ENCODE measurements at regions not wholly inside any gene's neighbourhood (a gene's known extent, or its start where the extent isn't known, plus 50 kb on each side); places are given as distances from the start of the nearest gene placed in this dataset.
A peak's percentile ranks its signal among the peaks of the same experiment; 100 is the strongest.

- H4K20me1 ChIP-seq (ENCODE audit: control insufficient read depth, extremely low read depth, insufficient read depth, low read length): no peaks in the 10 kb centered on the region
- H3K4me1 ChIP-seq (ENCODE audit: control insufficient read depth, extremely low read depth, insufficient read depth, low read length): peaks cover 46% of the 10 kb centered on the region
- H3K9ac ChIP-seq (ENCODE audit: control insufficient read depth, extremely low read depth, insufficient read depth, low read length): no peak overlapping the region
- no peaks in the 10 kb centered on the region for H3K9me3 ChIP-seq (ENCODE audit: control insufficient read depth, low read depth, low read length)
- FAIRE-seq (no peak), DNase-seq (ENCODE audit: low read depth, low spot score) (no peak)
- no peak for TF ChIP-seq CTCF (optimal IDR thresholded peaks at IDR 0.05 in 1 of 3, IDR thresholded peaks at IDR 0.05 in 1 of 3, conservative IDR thresholded peaks at IDR 0.05 in 1 of 3; ENCODE audit: extremely low read depth in 1 of 3, insufficient read depth in 2 of 3, low read length in 3 of 3)
- TF ChIP-seq EZH2 (IDR thresholded peaks at IDR 0.05; ENCODE audit: low read length): no peak
- no peaks in the 10 kb centered on the region for H3K9me1 ChIP-seq (ENCODE audit: control insufficient read depth, extremely low read depth, insufficient read depth, low read length)
- no peaks in the 10 kb centered on the region for H3K36me3 ChIP-seq (ENCODE audit: control insufficient read depth in 2 of 2, extremely low read depth in 1 of 2, insufficient read depth in 2 of 2, low read length in 2 of 2)
- peak overlapping the region; percentile 65 for H3K4me2 ChIP-seq (ENCODE audit: control insufficient read depth, extremely low read depth, insufficient read depth, low read depth, low read length)
- no peaks in the 10 kb centered on the region for H3K79me2 ChIP-seq (ENCODE audit: control insufficient read depth, insufficient read depth, low read length)
- dilution Hi-C loops (cut with MboI; ENCODE audit: extremely low pct_ligation_motif_present, low sequenced_read_pairs): no loop called here
- H3K27ac ChIP-seq (ENCODE audit: control insufficient read depth, insufficient read depth, low read length): no peak overlapping the region
- no peaks in the 10 kb centered on the region for H3K27me3 ChIP-seq (ENCODE audit: control insufficient read depth, extremely low read depth, insufficient read depth, low read length)
- no peak overlapping the region for H3K4me3 ChIP-seq (ENCODE audit: control insufficient read depth in 2 of 3, extremely low read depth in 1 of 3, insufficient read depth in 2 of 3, low read depth in 1 of 3, low read length in 3 of 3)
- no peak overlapping the region for H2AFZ ChIP-seq (ENCODE audit: control insufficient read depth, low read length)
These were observed 60.3 kb upstream of the NFE2L2 start for GRCh38 chr2:177324797-177325196.

DNA sequence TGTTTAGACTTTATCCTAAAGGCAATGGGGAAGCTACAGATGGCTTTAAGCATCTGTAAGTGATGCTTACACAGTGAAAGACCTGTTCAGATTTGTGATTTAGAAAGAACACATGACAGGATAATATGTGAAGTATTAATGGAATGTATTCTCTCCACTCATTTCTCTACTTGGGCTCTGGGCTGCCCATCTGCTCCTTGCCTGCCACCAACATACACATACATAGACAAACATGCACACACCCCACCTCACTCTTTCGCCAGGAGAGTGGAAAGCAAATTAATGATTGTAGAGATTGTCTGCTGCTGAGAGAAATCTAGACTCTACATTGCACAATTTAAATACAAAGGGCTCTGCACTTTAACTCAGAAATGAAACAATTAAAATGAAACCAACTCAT, 61.0 kb upstream of the NFE2L2 start:
- TF ChIP-seq EZH2 (IDR thresholded peaks at IDR 0.05; ENCODE audit: low read length) (no peak), CTCF (optimal IDR thresholded peaks at IDR 0.05 in 1 of 3, IDR thresholded peaks at IDR 0.05 in 1 of 3, conservative IDR thresholded peaks at IDR 0.05 in 1 of 3; ENCODE audit: extremely low read depth in 1 of 3, insufficient read depth in 2 of 3, low read length in 3 of 3) (no peak)
- peaks cover 46% of the 10 kb centered on the region for H3K4me1 ChIP-seq (ENCODE audit: control insufficient read depth, extremely low read depth, insufficient read depth, low read length)
- H3K4me3 ChIP-seq (ENCODE audit: control insufficient read depth in 2 of 3, extremely low read depth in 1 of 3, insufficient read depth in 2 of 3, low read depth in 1 of 3, low read length in 3 of 3): peak overlapping the region in 1 of 3 experiments; percentile 7
- H2AFZ ChIP-seq (ENCODE audit: control insufficient read depth, low read length): no peak overlapping the region
- dilution Hi-C loops (cut with MboI; ENCODE audit: extremely low pct_ligation_motif_present, low sequenced_read_pairs): no loop called here
- FAIRE-seq (peak; percentile 78), DNase-seq (ENCODE audit: low read depth, low spot score) (no peak)
- no peaks in the 10 kb centered on the region for H3K9me3 ChIP-seq (ENCODE audit: control insufficient read depth, low read depth, low read length)
- no peaks in the 10 kb centered on the region for H3K9me1 ChIP-seq (ENCODE audit: control insufficient read depth, extremely low read depth, insufficient read depth, low read length)
- H3K9ac ChIP-seq (ENCODE audit: control insufficient read depth, extremely low read depth, insufficient read depth, low read length): no peak overlapping the region
- H3K4me2 ChIP-seq (ENCODE audit: control insufficient read depth, extremely low read depth, insufficient read depth, low read depth, low read length): peak overlapping the region; percentile 65
- no peaks in the 10 kb centered on the region for H3K79me2 ChIP-seq (ENCODE audit: control insufficient read depth, insufficient read depth, low read length)
- no peaks in the 10 kb centered on the region for H4K20me1 ChIP-seq (ENCODE audit: control insufficient read depth, extremely low read depth, insufficient read depth, low read length)
- no peaks in the 10 kb centered on the region for H3K27me3 ChIP-seq (ENCODE audit: control insufficient read depth, extremely low read depth, insufficient read depth, low read length)
- H3K27ac ChIP-seq (ENCODE audit: control insufficient read depth, insufficient read depth, low read length): peak overlapping the region; percentile 27
- H3K36me3 ChIP-seq (ENCODE audit: control insufficient read depth in 2 of 2, extremely low read depth in 1 of 2, insufficient read depth in 2 of 2, low read length in 2 of 2): no peaks in the 10 kb centered on the region

All from keratinocyte (primary cell).